HUES64 (cell line): ENCODE measurements at regions not wholly inside any gene's neighbourhood (a gene's known extent, or its start where the extent isn't known, plus 50 kb on each side); places are given as distances from the start of the nearest gene placed in this dataset.

Experiments used
- H3K27ac ChIP-seq: 2 replicates; pipeline ENCODE4 v1.7.0; 2013; ENCODE audit warnings: low read depth, low read length, inconsistent platforms
- H3K27me3 ChIP-seq: 2 replicates; pipeline ENCODE4 v1.6.1; 2013; ENCODE audit warnings: mild to moderate bottlenecking, low read length; ENCODE audit not compliant: insufficient read depth
- H3K36me3 ChIP-seq: 2 replicates; pipeline ENCODE4 v1.6.1; 2013; ENCODE audit warnings: mild to moderate bottlenecking, low read length; ENCODE audit not compliant: insufficient read depth
- H3K4me1 ChIP-seq: 2 replicates; pipeline ENCODE4 v1.6.1; 2013; ENCODE audit warnings: mild to moderate bottlenecking, low read length, moderate library complexity; ENCODE audit not compliant: insufficient read depth
- H3K4me3 ChIP-seq: 2 replicates; pipeline ENCODE4 v1.5.1; 2013; ENCODE audit warnings: mild to moderate bottlenecking, low read length, moderate library complexity
- H3K9ac ChIP-seq: 2 replicates; pipeline ENCODE4 v1.6.1; 2013; ENCODE audit warnings: mild to moderate bottlenecking, low read depth, low read length
- H3K9me3 ChIP-seq: 2 replicates; pipeline ENCODE4 v1.6.1; 2013; ENCODE audit warnings: low read depth, low read length; ENCODE audit not compliant: insufficient read depth
- WGBS: fragments of 150-250, 120-280 bp; methylation state at CpG from one replicate; pipeline ENCODE4 v1.1.7; 2013; ENCODE audit warnings: missing lambda C conversion rate; 5-methylcytosine and 5-hydroxymethylcytosine counted together

GRCh38 chr6:104509355-104509754 is 350.4 kb downstream of the HACE1 start:
- no peaks in the 10 kb centered on the region for H3K4me1 ChIP-seq
- no peak overlapping the region for H3K27ac ChIP-seq
- no peaks in the 10 kb centered on the region for H3K27me3 ChIP-seq
- no peak overlapping the region for H3K4me3 ChIP-seq
- no peaks in the 10 kb centered on the region for H3K36me3 ChIP-seq
- WGBS: 94% methylated on average over 2 of the region's 3 CpGs
- H3K9ac ChIP-seq: no peak overlapping the region
- H3K9me3 ChIP-seq: no peaks in the 10 kb centered on the region

DNA sequence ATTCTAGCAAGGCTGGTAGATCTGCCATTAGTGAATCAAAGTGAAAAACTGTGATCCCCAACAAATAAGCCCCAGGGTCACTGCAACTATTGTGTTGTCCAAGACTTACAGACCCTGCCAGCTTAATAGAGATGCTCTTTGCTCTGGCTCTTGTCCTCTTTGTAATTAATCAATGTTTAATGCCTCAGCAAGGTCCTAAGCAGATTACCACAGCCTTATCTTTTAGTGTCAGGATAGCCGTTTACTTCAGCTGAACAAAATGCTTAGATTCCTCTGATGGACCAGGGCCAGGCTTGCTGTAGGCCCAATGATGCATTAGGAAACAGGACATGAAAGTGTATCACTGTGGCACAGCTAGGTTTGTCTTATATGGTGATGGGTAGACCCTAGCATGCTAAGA is 353.3 kb downstream of the HACE1 start:
- no peaks in the 10 kb centered on the region for H3K9me3 ChIP-seq
- H3K27ac ChIP-seq: no peak overlapping the region
- no peak overlapping the region for H3K9ac ChIP-seq
- no peaks in the 10 kb centered on the region for H3K4me1 ChIP-seq
- no peak overlapping the region for H3K4me3 ChIP-seq
- H3K27me3 ChIP-seq: no peaks in the 10 kb centered on the region
- no peaks in the 10 kb centered on the region for H3K36me3 ChIP-seq
- 85% methylated on average over 1 of the region's 1 CpG for WGBS

- H3K9me3 ChIP-seq: no peaks in the 10 kb centered on the region
- H3K4me3 ChIP-seq: no peak overlapping the region
- H3K4me1 ChIP-seq: no peaks in the 10 kb centered on the region
- no peak overlapping the region for H3K27ac ChIP-seq
- H3K27me3 ChIP-seq: no peaks in the 10 kb centered on the region
- no peaks in the 10 kb centered on the region for H3K36me3 ChIP-seq
- no peak overlapping the region for H3K9ac ChIP-seq
- WGBS: 90% methylated on average over 2 of the region's 2 CpGs
Observed at GRCh38 chr6:104505838-104506237, 353.9 kb downstream of the HACE1 start.

DNA sequence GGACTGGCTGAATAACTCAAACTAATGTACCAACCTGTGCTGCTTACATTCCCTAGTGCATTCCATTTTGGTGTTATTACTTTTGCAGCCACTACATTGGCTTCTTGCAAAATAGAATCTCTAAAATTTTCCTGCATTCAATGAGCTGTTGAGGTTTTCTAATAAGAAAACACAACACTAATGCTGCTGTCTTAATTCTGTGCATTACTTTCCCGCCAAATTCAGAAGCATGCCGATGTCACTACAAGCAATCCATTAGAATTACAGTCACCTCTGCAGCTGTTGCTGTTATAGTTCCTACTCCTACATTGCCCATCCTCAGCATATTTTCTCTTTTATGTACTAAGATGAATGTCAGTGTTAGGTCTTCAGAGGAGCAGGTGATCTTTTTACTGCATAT is 359.5 kb downstream of the HACE1 start:
- no peaks in the 10 kb centered on the region for H3K27me3 ChIP-seq
- no peaks in the 10 kb centered on the region for H3K9me3 ChIP-seq
- no peaks in the 10 kb centered on the region for H3K4me1 ChIP-seq
- no peak overlapping the region for H3K27ac ChIP-seq
- no peaks in the 10 kb centered on the region for H3K36me3 ChIP-seq
- 96% methylated on average over 2 of the region's 2 CpGs for WGBS
- H3K9ac ChIP-seq: no peak overlapping the region
- H3K4me3 ChIP-seq: no peak overlapping the region

DNA sequence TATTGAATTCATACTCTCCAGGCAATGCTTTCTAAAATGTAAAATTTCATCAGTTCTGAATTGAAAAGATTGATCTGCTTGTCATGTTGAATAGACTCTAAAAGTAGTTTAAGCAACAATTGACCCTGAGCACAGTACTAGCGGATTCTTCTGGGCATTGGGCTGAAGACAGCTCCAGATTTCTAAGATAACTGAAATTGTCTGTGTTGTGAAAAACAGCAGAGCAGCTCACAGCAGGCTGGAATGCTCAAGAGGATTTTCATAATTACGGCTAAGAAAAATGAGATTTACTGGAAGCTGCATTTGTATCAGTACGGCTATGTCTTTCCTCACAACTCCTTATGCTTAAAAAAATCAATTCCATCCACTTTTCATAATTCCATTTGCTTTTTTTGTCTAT is 373.7 kb downstream of the HACE1 start:
- Histone ChIP-seq H3K27ac (no peak overlapping the region), H3K9ac (no peak overlapping the region), H3K36me3 (no peaks in the 10 kb centered on the region), H3K4me1 (no peaks in the 10 kb centered on the region), H3K4me3 (no peak overlapping the region), H3K9me3 (no peaks in the 10 kb centered on the region), H3K27me3 (no peaks in the 10 kb centered on the region)
- WGBS: 93% methylated on average over 3 of the region's 3 CpGs

DNA sequence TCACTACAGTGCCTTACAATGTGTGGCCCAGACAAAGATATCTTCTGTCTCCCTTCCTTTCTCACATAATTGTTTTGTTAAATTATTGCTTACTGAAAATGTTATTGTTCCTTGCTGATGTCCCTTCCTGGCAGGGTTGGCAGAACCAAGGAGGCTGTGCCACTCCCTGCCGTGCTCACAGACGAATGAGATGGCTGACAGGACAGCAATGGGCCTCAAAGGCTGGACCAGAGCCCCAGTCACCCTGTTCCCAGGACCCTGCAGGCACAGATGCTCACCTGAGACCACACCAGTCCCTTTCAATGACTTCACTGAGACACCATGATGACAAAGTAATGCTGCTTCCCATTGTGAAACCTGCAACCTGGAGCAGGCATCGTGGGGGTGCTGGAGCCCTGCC is 375.1 kb downstream of the HACE1 start:
- Histone ChIP-seq H3K27me3 (no peaks in the 10 kb centered on the region), H3K27ac (no peak overlapping the region), H3K9me3 (no peaks in the 10 kb centered on the region), H3K4me1 (no peaks in the 10 kb centered on the region), H3K36me3 (no peaks in the 10 kb centered on the region), H3K9ac (no peak overlapping the region), H3K4me3 (no peak overlapping the region)
- 91% methylated on average over 3 of the region's 3 CpGs for WGBS

DNA sequence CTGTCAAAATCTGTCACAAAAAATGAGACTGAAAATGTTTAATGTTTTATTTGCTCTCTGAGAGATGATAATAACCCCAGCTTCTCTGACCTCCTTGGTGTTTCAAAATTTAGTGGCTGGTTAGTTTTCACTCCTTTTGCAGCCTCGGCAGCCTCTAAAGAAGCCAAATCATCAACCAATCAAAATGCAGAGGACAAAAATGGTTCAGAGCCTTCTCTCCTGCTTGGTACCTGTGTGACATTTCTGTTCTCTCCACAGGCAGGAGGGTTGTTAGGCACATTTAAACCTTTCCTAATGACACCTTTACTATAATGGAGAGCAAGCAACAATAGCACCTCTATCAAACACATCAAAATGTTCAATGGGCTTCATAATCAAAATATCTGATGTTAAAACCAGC is 375.5 kb downstream of the HACE1 start:
- no peak overlapping the region for H3K9ac ChIP-seq
- no peaks in the 10 kb centered on the region for H3K9me3 ChIP-seq
- no peaks in the 10 kb centered on the region for H3K36me3 ChIP-seq
- H3K27ac ChIP-seq: no peak overlapping the region
- no peaks in the 10 kb centered on the region for H3K4me1 ChIP-seq
- WGBS: 91% methylated on average over 1 of the region's 1 CpG
- no peak overlapping the region for H3K4me3 ChIP-seq
- no peaks in the 10 kb centered on the region for H3K27me3 ChIP-seq

- H3K36me3 ChIP-seq: no peaks in the 10 kb centered on the region
- H3K4me1 ChIP-seq: no peaks in the 10 kb centered on the region
- no peak overlapping the region for H3K9ac ChIP-seq
- H3K27me3 ChIP-seq: no peaks in the 10 kb centered on the region
- H3K4me3 ChIP-seq: no peak overlapping the region
- no peak overlapping the region for H3K27ac ChIP-seq
- 100% methylated on average over 1 of the region's 2 CpGs for WGBS
- no peaks in the 10 kb centered on the region for H3K9me3 ChIP-seq
Observed at GRCh38 chr6:104483225-104483834, 376.4 kb downstream of the HACE1 start.

GRCh38 chr6:104477569-104477968 is 382.1 kb downstream of the HACE1 start:
- H3K9me3 ChIP-seq: no peaks in the 10 kb centered on the region
- 84% methylated on average over 2 of the region's 2 CpGs for WGBS
- peaks cover 8% of the 10 kb centered on the region for H3K4me1 ChIP-seq
- no peak overlapping the region for H3K27ac ChIP-seq
- no peaks in the 10 kb centered on the region for H3K27me3 ChIP-seq
- no peaks in the 10 kb centered on the region for H3K36me3 ChIP-seq
- no peak overlapping the region for H3K4me3 ChIP-seq
- no peak overlapping the region for H3K9ac ChIP-seq

- peak overlapping the region; percentile 11; the same call in 1 of the 2 replicates for H3K4me3 ChIP-seq
- WGBS: 6% methylated on average over 4 of the region's 4 CpGs
Observed at GRCh38 chr6:104473021-104473429, 386.7 kb downstream of the HACE1 start.

GRCh38 chr6:104472021-104472901 is 387.5 kb downstream of the HACE1 start:
- Histone ChIP-seq H3K4me3 (peak overlapping the region; percentile 11; the same call in 1 of the 2 replicates), H3K4me1 (peaks cover 20% of the 10 kb centered on the region), H3K27ac (peak overlapping the region; percentile 64; the same call in 1 of the 2 replicates), H3K9me3 (no peaks in the 10 kb centered on the region), H3K36me3 (no peaks in the 10 kb centered on the region), H3K9ac (no peak overlapping the region), H3K27me3 (no peaks in the 10 kb centered on the region)
- 58% methylated on average over 9 of the region's 9 CpGs for WGBS

More at GRCh38 chr6:104473021-104473429, 386.7 kb downstream of the HACE1 start:
- H3K27ac ChIP-seq: peak overlapping the region; percentile 64; the same call in 1 of the 2 replicates
- H3K9me3 ChIP-seq: no peaks in the 10 kb centered on the region
- H3K36me3 ChIP-seq: no peaks in the 10 kb centered on the region
- peaks cover 20% of the 10 kb centered on the region for H3K4me1 ChIP-seq
- no peak overlapping the region for H3K9ac ChIP-seq
- H3K27me3 ChIP-seq: no peaks in the 10 kb centered on the region
